ENCODE measurements at regions not wholly inside any gene's neighbourhood (a gene's known extent, or its start where the extent isn't known, plus 50 kb on each side); places are given as distances from the start of the nearest gene placed in this dataset.

- in situ Hi-C loops (cut with HindIII; ENCODE audit: low pct_unique_long_range_greater_than_20kb, low sequenced_read_pairs) (no loop called here), intact Hi-C loops (cut with micrococcal nuclease; ENCODE audit: unreplicated experiment) (no loop called here)
- Histone ChIP-seq H3K4me3 (ENCODE audit: low read depth in 2 of 2, low read length in 2 of 2) (no peak overlapping the region), H3K27ac (ENCODE audit: low read length) (no peak overlapping the region), H3K4me1 (ENCODE audit: control insufficient read depth, insufficient read depth, low read length) (no peaks in the 10 kb centered on the region), H3K27me3 (ENCODE audit: control insufficient read depth, insufficient read depth, low read length) (no peaks in the 10 kb centered on the region), H3K36me3 (ENCODE audit: control insufficient read depth, insufficient read depth, low read length) (no peaks in the 10 kb centered on the region), H3K9me3 (ENCODE audit: control insufficient read depth, insufficient read depth, low read depth, low read length) (no peaks in the 10 kb centered on the region)
- no peak for ATAC-seq
- POLR2A ChIA-PET, result no interaction called here
- DNase-seq (ENCODE audit: low read depth, low spot score), result no peak
- CTCF ChIA-PET, result no interaction called here
- TF ChIP-seq CTCF (IDR thresholded peaks at IDR 0.05), result no peak
- TF ChIP-seq SIN3A (IDR thresholded peaks at IDR 0.05; ENCODE audit: borderline replicate concordance, insufficient read depth, low read depth, low read length), result no peak
- no peak for TF ChIP-seq TCF7L2 (IDR thresholded peaks at IDR 0.05; ENCODE audit: low read depth, low read length)
- TF ChIP-seq REST (IDR thresholded peaks at IDR 0.05; ENCODE audit: insufficient read depth in 1 of 2, low read depth in 2 of 2, low read length in 1 of 2), result no peak
- no peak for TF ChIP-seq POLR2AphosphoS5 (IDR thresholded peaks at IDR 0.05; ENCODE audit: low read depth, low read length)
- BruUV-seq (replicated peaks), result no TSS peak
These were observed 193.4 kb upstream of the SEMA6D start for GRCh38 chr15:47523681-47524475.

- no peaks in the 10 kb centered on the region for H3K36me3 ChIP-seq (ENCODE audit: control insufficient read depth, insufficient read depth, low read length)
- no TSS peak for BruUV-seq (replicated peaks)
- TF ChIP-seq SIN3A (IDR thresholded peaks at IDR 0.05; ENCODE audit: borderline replicate concordance, insufficient read depth, low read depth, low read length), result no peak
- no peak for TF ChIP-seq POLR2AphosphoS5 (IDR thresholded peaks at IDR 0.05; ENCODE audit: low read depth, low read length)
- no peaks in the 10 kb centered on the region for H3K4me1 ChIP-seq (ENCODE audit: control insufficient read depth, insufficient read depth, low read length)
- ATAC-seq (no peak), DNase-seq (ENCODE audit: low read depth, low spot score) (no peak)
- no peak overlapping the region for H3K4me3 ChIP-seq (ENCODE audit: low read depth in 2 of 2, low read length in 2 of 2)
- intact Hi-C loops (cut with micrococcal nuclease; ENCODE audit: unreplicated experiment) (no loop called here), in situ Hi-C loops (cut with HindIII; ENCODE audit: low pct_unique_long_range_greater_than_20kb, low sequenced_read_pairs) (no loop called here)
- H3K9me3 ChIP-seq (ENCODE audit: control insufficient read depth, insufficient read depth, low read depth, low read length), result no peaks in the 10 kb centered on the region
- H3K27ac ChIP-seq (ENCODE audit: low read length), result no peak overlapping the region
- POLR2A ChIA-PET, result no interaction called here
- H3K27me3 ChIP-seq (ENCODE audit: control insufficient read depth, insufficient read depth, low read length), result no peaks in the 10 kb centered on the region
- CTCF ChIA-PET, result no interaction called here
These were observed 188.1 kb upstream of the SEMA6D start for GRCh38 chr15:47529241-47529640.

- CTCF ChIA-PET, result no interaction called here
- no TSS peak for BruUV-seq (replicated peaks)
- H3K9me3 ChIP-seq (ENCODE audit: control insufficient read depth, insufficient read depth, low read depth, low read length), result no peaks in the 10 kb centered on the region
- DNase-seq (ENCODE audit: low read depth, low spot score) (no peak), ATAC-seq (no peak)
- H3K4me1 ChIP-seq (ENCODE audit: control insufficient read depth, insufficient read depth, low read length), result no peaks in the 10 kb centered on the region
- intact Hi-C loops (cut with micrococcal nuclease; ENCODE audit: unreplicated experiment) (no loop called here), in situ Hi-C loops (cut with HindIII; ENCODE audit: low pct_unique_long_range_greater_than_20kb, low sequenced_read_pairs) (no loop called here)
- H3K27me3 ChIP-seq (ENCODE audit: control insufficient read depth, insufficient read depth, low read length), result no peaks in the 10 kb centered on the region
- H3K4me3 ChIP-seq (ENCODE audit: low read depth in 2 of 2, low read length in 2 of 2), result no peak overlapping the region
- no peaks in the 10 kb centered on the region for H3K36me3 ChIP-seq (ENCODE audit: control insufficient read depth, insufficient read depth, low read length)
- POLR2A ChIA-PET, result no interaction called here
- TF ChIP-seq SIN3A (IDR thresholded peaks at IDR 0.05; ENCODE audit: borderline replicate concordance, insufficient read depth, low read depth, low read length) (no peak), REST (IDR thresholded peaks at IDR 0.05; ENCODE audit: insufficient read depth in 1 of 2, low read depth in 2 of 2, low read length in 1 of 2) (no peak), CTCF (IDR thresholded peaks at IDR 0.05) (no peak), TCF7L2 (IDR thresholded peaks at IDR 0.05; ENCODE audit: low read depth, low read length) (no peak), POLR2AphosphoS5 (IDR thresholded peaks at IDR 0.05; ENCODE audit: low read depth, low read length) (no peak)
- H3K27ac ChIP-seq (ENCODE audit: low read length), result no peak overlapping the region
These were observed 182.6 kb upstream of the SEMA6D start for GRCh38 chr15:47534673-47535072.
